Ovary (tissue), 7 donors: ENCODE measurements at regions not wholly inside any gene's neighbourhood (a gene's known extent, or its start where the extent isn't known, plus 50 kb on each side); places are given as distances from the start of the nearest gene placed in this dataset.

ENCODE experiments used
- DNase-seq, 5 donors: peaks; one replicate each; pipeline ENCODE4 v3.0.0-alpha.2; 2019 to 2020
- H3K27ac ChIP-seq, 2 donors: fragments of 200-600 bp; one replicate each; pipeline versions ENCODE4 v1.5.1 to v1.8.0; 2019 to 2022
- H3K27me3 ChIP-seq: fragments of 200-600 bp; one replicate; pipeline ENCODE4 v1.8.0; 2022
- H3K36me3 ChIP-seq: fragments of 200-600 bp; sonication (generic); one replicate; pipeline ENCODE4 v1.5.1; 2019
- H3K4me1 ChIP-seq: one replicate; pipeline ENCODE4 v1.8.1; 2013; ENCODE audit warnings: mild to moderate bottlenecking, moderate library complexity; ENCODE audit not compliant: insufficient read depth
- H3K4me3 ChIP-seq: fragments of 200-600 bp; sonication (generic); one replicate; pipeline ENCODE4 v1.5.1; 2017
- H3K9me3 ChIP-seq, 2 donors: fragments of 200-600 bp in 1 of 2; sonication (generic) in 1 of 2; one replicate each; pipeline versions ENCODE4 v1.5.1 to v1.8.1; 2013 to 2019; ENCODE audit warnings: mild to moderate bottlenecking in 1 of 2, moderate library complexity in 1 of 2
- CTCF ChIP-seq, 3 donors: fragments of 450-650 bp in 2 of 3; fragments of 200-600 bp in 1 of 3; IDR thresholded peaks; one replicate each; pipeline versions ENCODE4 v1.5.1 to v1.8.0; 2016 to 2022; ENCODE audit warnings: antibody characterized with exemption in 3 of 3, mild to moderate bottlenecking in 1 of 3
- EP300 ChIP-seq: sonication (generic); formaldehyde crosslinking; IDR thresholded peaks from one replicate; pipeline ENCODE4 v1.6.1; 2017; ENCODE audit warnings: antibody characterized with exemption
- POLR2A ChIP-seq: fragments of 450-650 bp; IDR thresholded peaks from one replicate; pipeline ENCODE4 v1.6.1; 2017; ENCODE audit warnings: antibody characterized with exemption, mild to moderate bottlenecking, moderate library complexity
- WGBS, 3 donors: extraction: QIAGEN DNeasy Blood & Tissue Kit in 1 of 3; methylation state at CpG; one replicate each; pipeline versions ENCODE4 v1.1.5 to v1.1.7; 2013 to 2017; 5-methylcytosine and 5-hydroxymethylcytosine counted together
- intact Hi-C, 4 donors: fragments of 100-400 bp; cut with DNase I; formaldehyde crosslinking; loops; one replicate each; pipeline versions ENCODE4 v1.11.0 to v1.15.1; 2022 to 2023
- donor health status: DM: no; HTN: no; CAD: no; lungs with moderate emphysema.
- donor health status: DM: no; HTN: no; CAD: no.
- donor health status: Bipolar disorder and iron deficiency.
- donor health status: DM: no; HTN: no; CAD: no.
- donor health status: DM: yes; HTN: yes; CAD: no.

GRCh38 chr6:33875141-33875581, 71.4 kb upstream of the MLN start:
- Histone ChIP-seq H3K27me3 (no peaks in the 10 kb centered on the region), H3K4me1 (no peaks in the 10 kb centered on the region), H3K36me3 (no peaks in the 10 kb centered on the region), H3K27ac (no peak overlapping the region), H3K4me3 (no peak overlapping the region), H3K9me3 (no peaks in the 10 kb centered on the region)
- TF ChIP-seq EP300 (no peak), POLR2A (no peak)
- intact Hi-C loops = no loop called here
- 31 to 49% (median 38%) methylated on average over 6 of the region's 6 CpGs for WGBS, 3 donors
- DNase-seq = no peak

- DNase-seq = no peak
- TF ChIP-seq EP300 = no peak
- TF ChIP-seq POLR2A = no peak
- no peak for TF ChIP-seq CTCF (IDR thresholded peaks at IDR 0.05)
- Histone ChIP-seq H3K27me3 (no peaks in the 10 kb centered on the region), H3K9me3 (no peaks in the 10 kb centered on the region), H3K4me1 (no peaks in the 10 kb centered on the region), H3K4me3 (no peak overlapping the region), H3K36me3 (no peaks in the 10 kb centered on the region), H3K27ac (no peak overlapping the region)
- WGBS, 3 donors = 86 to 92% (median 88%) methylated on average over 17 of the region's 17 CpGs
- intact Hi-C loops = no loop called here
Measured at GRCh38 chr6:33874136-33874760, 70.4 kb upstream of the MLN start.

- intact Hi-C loops = no loop called here
- no peaks in the 10 kb centered on the region for H3K36me3 ChIP-seq
- DNase-seq = no peak
- no peaks in the 10 kb centered on the region for H3K4me1 ChIP-seq
- no peak overlapping the region for H3K4me3 ChIP-seq
- H3K9me3 ChIP-seq = no peaks in the 10 kb centered on the region
- H3K27ac ChIP-seq = no peak overlapping the region
- WGBS, 3 donors = 77 to 90% (median 79%) methylated on average over 7 of the region's 7 CpGs
- H3K27me3 ChIP-seq = no peaks in the 10 kb centered on the region
- TF ChIP-seq CTCF (IDR thresholded peaks at IDR 0.05) (no peak), EP300 (no peak), POLR2A (no peak)
Measured at GRCh38 chr6:33872761-33873160, 69.0 kb upstream of the MLN start.

GRCh38 chr6:33869826-33870423, 66.1 kb upstream of the MLN start:
- Histone ChIP-seq H3K4me1 (no peaks in the 10 kb centered on the region), H3K27ac (no peak overlapping the region), H3K9me3 (no peaks in the 10 kb centered on the region), H3K4me3 (no peak overlapping the region), H3K36me3 (no peaks in the 10 kb centered on the region), H3K27me3 (no peaks in the 10 kb centered on the region)
- no peak for DNase-seq
- WGBS, 3 donors = 26 to 42% (median 30%) methylated on average over 11 of the region's 11 CpGs
- intact Hi-C loops = no loop called here
- TF ChIP-seq POLR2A (no peak), EP300 (no peak), CTCF (IDR thresholded peaks at IDR 0.05) (no peak)

GRCh38 chr6:33869121-33869520, 65.3 kb upstream of the MLN start:
- Histone ChIP-seq H3K4me1 (no peaks in the 10 kb centered on the region), H3K27me3 (no peaks in the 10 kb centered on the region), H3K36me3 (no peaks in the 10 kb centered on the region), H3K4me3 (no peak overlapping the region), H3K27ac (no peak overlapping the region), H3K9me3 (no peaks in the 10 kb centered on the region)
- no peak for DNase-seq
- WGBS, 3 donors = 72 to 89% (median 88%) methylated on average over 5 of the region's 5 CpGs
- TF ChIP-seq EP300 = no peak
- TF ChIP-seq CTCF (IDR thresholded peaks at IDR 0.05) = no peak
- TF ChIP-seq POLR2A = no peak
- intact Hi-C loops = no loop called here
